Activated CD4-positive, alpha-beta T cell treated with anti-CD3 and anti-CD28 coated beads, Interleukin-2, amount 50 U/mL, for 24 hours (primary cell): ENCODE measurements at regions not wholly inside any gene's neighbourhood (a gene's known extent, or its start where the extent isn't known, plus 50 kb on each side); places are given as distances from the start of the nearest gene placed in this dataset.
"Not testable (repeated sequence)": the region's sequence is repeated elsewhere in the genome, so short reads cannot be mapped to it uniquely, and the experiment has no call there.

ENCODE experiments used
- DNase-seq, 2 donors: peaks; one replicate each; pipeline ENCODE4 v3.0.0-alpha.2; 2020; ENCODE audit warnings: low read depth in 1 of 2, low spot score in 1 of 2

DNA sequence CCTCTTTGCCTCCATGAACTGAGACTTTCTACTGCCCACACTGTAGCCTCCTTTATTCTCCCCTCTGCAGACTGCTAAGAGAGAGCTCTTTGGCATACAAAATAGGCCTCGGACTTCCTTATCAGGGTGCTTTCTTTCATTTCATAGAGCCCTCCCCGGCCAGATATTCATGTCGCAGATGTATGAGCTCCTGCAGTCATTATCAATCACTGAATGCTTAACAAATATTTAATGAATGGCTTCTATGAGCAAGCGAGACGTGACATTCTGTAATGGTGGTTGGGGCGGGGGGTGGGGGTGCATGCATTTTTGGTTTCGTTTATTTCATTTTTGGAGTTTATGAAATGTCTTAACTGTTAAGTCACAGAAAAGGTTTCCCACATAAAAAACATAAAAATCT lies 344.8 kb upstream of the KAZN start:
- DNase-seq = no peak

- DNase-seq = no peak
These were observed 344.2 kb upstream of the KAZN start for GRCh38 chr1:14254251-14254650.

DNA sequence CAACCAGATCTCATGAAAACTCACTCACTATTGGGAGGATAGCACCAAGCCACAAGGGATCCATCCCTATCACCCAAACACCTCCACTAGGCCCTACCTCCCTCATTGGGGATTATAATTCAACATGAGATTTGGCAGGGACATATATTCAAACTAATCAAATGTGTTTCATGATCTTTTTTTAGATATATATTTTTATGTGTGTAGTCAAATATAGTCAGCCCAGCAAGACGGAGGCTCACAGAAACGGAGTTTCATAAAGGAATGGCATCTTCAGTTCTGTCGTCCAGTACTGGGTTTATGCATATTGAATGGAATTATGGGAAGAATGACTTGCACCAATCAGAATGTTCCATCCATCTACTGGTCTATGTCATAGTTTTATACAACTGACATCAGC lies 343.3 kb upstream of the KAZN start:
- DNase-seq = no peak

- no peak for DNase-seq
These were observed 342.8 kb upstream of the KAZN start for GRCh38 chr1:14255711-14256110.

GRCh38 chr1:14259191-14259757 lies 339.2 kb upstream of the KAZN start:
- no peak for DNase-seq

DNA sequence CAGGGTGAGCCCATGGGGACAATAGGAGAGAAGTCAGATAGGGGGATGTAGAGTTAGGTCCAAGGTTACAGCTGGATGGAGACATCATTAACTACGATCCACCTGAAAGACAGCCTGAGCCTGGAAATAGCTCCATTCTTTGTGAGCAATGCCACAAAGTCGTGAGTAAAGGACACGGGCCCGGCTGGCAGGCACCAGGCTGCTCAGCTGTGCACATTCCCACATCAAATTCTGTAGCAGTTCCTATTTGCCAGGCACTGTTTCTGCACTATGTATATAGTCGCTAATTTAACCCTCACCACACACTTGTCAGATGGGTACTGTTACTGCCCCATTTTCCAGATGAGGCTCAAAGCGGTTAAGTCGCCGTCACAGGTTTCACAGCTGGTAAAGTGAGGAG lies 338.0 kb upstream of the KAZN start:
- no peak for DNase-seq

DNA sequence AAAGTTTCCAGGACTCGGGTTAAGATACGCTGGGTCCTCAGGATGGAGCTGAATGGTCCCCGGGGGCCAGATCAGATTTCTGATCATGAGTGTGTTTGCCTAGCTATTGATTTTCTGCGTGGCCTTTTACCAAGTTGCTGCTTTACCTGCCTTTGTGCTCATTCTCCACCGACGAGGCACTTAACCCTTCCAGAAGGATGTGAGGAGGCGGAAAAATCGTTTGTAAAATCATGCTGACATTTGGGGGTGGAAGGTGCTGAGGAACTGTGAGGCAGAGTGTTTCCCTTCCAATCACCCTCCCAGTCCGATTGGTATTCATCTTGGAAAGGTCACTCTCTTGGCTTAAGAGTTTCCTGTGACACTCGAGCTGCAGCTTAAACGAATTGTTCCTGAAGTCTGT lies 337.1 kb upstream of the KAZN start:
- no peak for DNase-seq

DNA sequence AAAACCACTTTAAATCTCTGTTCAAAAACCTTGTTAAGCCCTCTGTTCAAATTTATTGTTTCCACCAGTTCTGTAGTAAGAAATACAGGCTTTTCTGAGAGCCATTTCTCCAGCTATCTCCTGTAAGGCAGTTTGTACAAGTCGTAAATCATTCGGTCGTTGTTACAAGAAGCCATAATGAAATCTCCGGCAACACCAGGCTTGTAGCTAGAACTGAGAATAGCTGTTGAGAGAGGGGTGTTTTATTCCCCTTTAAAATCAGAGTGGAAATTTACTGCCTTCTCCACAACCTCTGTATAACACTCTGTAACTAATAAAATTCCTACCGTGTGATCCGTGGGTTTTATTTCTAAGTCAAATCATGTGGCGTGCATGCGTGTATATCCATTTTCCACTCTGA lies 335.8 kb upstream of the KAZN start:
- no peak for DNase-seq

GRCh38 chr1:14263225-14263624 lies 335.3 kb upstream of the KAZN start:
- DNase-seq = no peak

GRCh38 chr1:14263671-14264070 lies 334.8 kb upstream of the KAZN start:
- DNase-seq = no peak

GRCh38 chr1:14265495-14265894 lies 333.0 kb upstream of the KAZN start:
- DNase-seq = no peak

- DNase-seq = no peak
These were observed 330.5 kb upstream of the KAZN start for GRCh38 chr1:14267991-14268390.

GRCh38 chr1:14270821-14271220 lies 327.7 kb upstream of the KAZN start:
- no peak for DNase-seq

DNA sequence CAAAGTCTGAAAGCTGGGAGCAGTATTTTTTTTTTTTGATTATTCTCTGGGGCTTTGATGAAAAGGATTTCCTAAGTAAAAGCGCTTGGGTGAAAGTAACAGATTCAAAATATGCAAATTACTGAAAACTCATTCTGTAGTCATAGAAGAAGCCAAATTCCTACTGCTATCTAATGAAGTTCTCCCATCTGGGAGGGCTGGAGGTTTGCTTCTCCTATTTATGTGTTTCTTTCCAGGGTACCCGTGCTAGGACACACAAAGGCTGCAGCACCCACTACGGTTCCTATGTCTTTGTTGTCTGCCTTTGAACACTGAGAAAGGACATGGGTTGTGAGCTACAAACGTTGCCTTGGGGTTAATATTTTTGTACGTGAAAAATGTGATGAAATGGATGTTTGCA lies 324.7 kb upstream of the KAZN start:
- DNase-seq = no peak

- not testable (repeated sequence) for DNase-seq
These were observed 318.6 kb upstream of the KAZN start for GRCh38 chr1:14279891-14280290.

DNA sequence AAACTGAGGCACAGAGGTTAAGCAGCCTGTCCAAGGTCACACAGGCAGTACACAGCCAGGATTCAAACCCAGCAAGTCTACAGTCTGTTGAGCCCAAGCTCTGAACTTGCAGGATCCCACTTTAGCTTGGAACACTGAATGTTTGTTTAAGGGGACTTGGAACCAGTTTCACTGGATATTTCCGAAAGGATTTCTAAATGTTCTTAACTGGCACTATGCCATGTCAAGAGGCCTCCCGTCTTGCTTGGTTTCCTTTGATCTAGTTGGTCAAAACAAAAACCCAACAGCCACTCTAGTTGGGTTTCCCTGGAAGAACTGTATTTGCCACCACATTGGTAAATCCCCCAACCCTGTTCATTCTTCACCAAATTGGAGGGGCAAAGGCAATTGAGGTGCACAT lies 317.6 kb upstream of the KAZN start:
- DNase-seq = no peak

DNA sequence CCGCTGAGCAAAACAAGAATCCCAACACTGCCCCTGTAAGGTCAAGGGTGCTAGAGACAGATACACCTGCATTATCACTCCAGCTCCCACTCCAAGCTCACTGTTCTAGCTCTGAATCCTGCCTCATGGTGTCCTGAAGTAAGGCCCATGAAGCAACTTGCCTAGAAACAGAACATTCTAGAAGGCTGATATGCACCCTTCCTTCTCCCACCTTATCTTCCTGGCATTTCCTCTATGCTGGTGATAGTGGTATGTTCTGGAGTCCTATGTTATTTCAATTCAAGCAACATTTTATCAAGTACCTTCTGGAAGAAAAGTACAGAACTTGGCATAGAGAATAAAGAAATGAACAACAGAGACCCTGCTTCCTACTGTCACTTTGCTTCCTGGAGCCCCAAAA lies 317.1 kb upstream of the KAZN start:
- no peak for DNase-seq

DNA sequence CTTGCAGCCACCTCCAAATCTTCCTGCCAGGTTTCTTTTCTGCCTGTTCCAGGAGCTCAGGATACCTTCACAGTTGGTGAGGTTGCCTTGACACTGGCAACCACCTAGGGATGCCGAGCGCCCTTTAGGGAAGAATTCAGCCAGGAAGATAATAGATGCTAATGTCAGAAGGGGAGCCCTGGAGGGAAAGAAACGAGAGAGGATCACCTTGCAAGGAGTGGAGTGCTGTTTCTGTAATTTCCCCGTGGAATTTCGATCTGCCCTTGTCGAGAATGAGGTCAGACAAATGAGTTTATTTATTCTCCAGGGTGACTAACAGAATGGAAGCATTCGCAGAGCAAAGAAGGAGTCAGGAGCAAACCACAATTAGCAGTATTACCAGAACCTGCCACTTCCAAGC lies 315.8 kb upstream of the KAZN start:
- DNase-seq = no peak

GRCh38 chr1:14285238-14285637 lies 313.2 kb upstream of the KAZN start:
- DNase-seq = no peak

DNA sequence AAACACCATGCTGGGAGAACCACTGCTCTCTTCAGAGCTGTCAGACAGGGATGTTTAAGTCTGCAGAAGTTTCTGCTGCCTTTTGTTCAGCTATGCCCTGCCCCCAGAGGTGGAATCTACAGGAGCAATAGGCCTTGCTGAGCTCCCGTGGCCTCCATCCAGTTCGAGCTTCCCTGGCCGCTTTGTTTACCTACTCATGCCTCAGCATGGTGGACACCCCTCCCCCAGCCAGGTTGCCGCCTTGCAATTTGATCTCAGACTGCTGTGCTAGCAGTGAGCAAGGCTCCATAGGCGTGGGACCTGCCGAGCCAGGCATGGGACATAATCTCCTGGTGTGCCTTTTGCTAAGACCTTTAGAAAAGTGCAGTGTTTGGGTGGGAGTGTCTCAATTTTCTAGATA lies 307.3 kb upstream of the KAZN start:
- not testable (repeated sequence) for DNase-seq

DNA sequence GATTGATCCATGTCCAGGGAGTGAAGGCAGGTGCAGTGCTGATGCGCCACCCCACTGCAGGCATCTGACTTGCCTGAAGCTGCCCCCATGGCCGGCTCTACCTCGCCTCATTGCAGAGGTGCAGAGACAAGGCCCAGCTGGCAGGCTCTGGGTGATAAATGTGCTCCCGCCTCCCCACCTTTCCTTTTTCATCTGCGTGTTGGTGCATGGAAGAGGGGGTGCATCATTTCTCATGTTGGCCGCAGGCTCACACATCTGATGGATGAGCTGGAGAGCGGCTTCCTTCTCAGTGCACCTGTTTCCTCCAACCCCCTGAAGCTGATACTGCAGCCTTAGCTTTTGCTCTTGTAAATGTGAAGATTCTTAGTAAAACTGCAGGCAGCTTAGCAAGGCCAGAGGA lies 306.0 kb upstream of the KAZN start:
- no peak for DNase-seq

DNA sequence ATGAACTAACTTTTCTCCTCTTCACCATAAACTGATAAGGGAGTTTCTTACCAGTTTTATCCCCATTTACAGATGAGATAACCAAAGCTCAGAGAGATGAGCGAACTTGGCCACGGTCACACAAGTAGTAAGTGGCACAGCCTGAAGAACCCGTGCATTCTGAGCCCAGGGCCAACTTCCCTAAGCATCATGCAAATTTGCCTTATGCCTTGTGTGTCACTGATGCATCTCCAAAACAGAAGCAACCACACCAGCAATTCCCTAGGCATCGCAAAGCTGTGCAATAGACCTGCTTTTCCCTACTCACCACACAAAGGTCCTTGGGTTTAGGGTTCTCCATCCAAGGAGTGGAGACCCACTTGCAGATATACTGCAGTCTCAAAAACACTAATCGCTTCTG lies 304.5 kb upstream of the KAZN start:
- no peak for DNase-seq

GRCh38 chr1:14294860-14295536 lies 303.5 kb upstream of the KAZN start:
- no peak for DNase-seq
